PC-9 (cell line): ENCODE measurements at regions not wholly inside any gene's neighbourhood (a gene's known extent, or its start where the extent isn't known, plus 50 kb on each side); places are given as distances from the start of the nearest gene placed in this dataset.

Experiments
- EZH2 ChIP-seq: fragments of 200-600 bp; sonication (generic); IDR thresholded peaks from 2 replicates; pipeline ENCODE4 v1.8.0; 2017; ENCODE audit warnings: antibody characterized with exemption, low read depth
- TF ChIP-seq, protein P1 (sequence below): fragments of 200-600 bp; sonication (generic); conservative IDR thresholded peaks from 2 replicates; pipeline ENCODE4 v1.6.1; 2017; ENCODE audit warnings: mixed run types, antibody characterized with exemption, mild to moderate bottlenecking, moderate library complexity

DNA sequence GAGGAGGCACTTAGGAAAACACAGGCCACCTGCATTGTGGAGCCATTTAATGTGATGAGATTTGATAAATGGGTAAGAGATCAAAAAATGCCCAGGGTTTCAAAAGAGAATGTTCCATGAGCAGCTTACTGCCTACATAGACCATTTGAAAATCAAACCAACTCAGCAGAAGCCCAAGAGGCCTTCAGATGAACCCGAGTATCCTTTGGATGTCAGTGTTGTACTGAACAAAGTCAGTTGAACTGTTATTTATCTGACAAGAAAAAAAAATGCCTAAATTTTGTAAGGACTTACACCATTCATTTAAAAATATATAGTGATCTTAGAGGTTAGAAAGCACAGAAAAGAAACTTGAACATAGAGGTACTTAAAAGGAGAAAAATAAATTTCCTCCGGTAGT, 381.7 kb downstream of the ZFHX3 start:
- TF ChIP-seq EZH2: no peak
- TF ChIP-seq, protein P1, sequence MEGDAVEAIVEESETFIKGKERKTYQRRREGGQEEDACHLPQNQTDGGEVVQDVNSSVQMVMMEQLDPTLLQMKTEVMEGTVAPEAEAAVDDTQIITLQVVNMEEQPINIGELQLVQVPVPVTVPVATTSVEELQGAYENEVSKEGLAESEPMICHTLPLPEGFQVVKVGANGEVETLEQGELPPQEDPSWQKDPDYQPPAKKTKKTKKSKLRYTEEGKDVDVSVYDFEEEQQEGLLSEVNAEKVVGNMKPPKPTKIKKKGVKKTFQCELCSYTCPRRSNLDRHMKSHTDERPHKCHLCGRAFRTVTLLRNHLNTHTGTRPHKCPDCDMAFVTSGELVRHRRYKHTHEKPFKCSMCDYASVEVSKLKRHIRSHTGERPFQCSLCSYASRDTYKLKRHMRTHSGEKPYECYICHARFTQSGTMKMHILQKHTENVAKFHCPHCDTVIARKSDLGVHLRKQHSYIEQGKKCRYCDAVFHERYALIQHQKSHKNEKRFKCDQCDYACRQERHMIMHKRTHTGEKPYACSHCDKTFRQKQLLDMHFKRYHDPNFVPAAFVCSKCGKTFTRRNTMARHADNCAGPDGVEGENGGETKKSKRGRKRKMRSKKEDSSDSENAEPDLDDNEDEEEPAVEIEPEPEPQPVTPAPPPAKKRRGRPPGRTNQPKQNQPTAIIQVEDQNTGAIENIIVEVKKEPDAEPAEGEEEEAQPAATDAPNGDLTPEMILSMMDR: no peak
